Astrocyte of the cerebellum (primary cell): ENCODE measurements at regions not wholly inside any gene's neighbourhood (a gene's known extent, or its start where the extent isn't known, plus 50 kb on each side); places are given as distances from the start of the nearest gene placed in this dataset.

Experiments
- DNase-seq: peaks from one replicate; pipeline ENCODE4 v3.0.0-alpha.2; 2011; ENCODE audit warnings: low read depth
- H3K4me3 ChIP-seq: 2 replicates; pipeline ENCODE4 v1.5.1; 2011; ENCODE audit warnings: mild to moderate bottlenecking, low read depth, low read length, moderate library complexity
- CTCF ChIP-seq: IDR thresholded peaks from 2 replicates; pipeline ENCODE4 v1.5.1; 2012; ENCODE audit warnings: low read length, low read depth, moderate library complexity, mild to moderate bottlenecking; ENCODE audit errors: missing control alignments
- in situ Hi-C: cut with HindIII; loops from 2 replicates; pipeline ENCODE4 v1.10.0; 2017; ENCODE audit warnings: low sequenced_read_pairs

DNA sequence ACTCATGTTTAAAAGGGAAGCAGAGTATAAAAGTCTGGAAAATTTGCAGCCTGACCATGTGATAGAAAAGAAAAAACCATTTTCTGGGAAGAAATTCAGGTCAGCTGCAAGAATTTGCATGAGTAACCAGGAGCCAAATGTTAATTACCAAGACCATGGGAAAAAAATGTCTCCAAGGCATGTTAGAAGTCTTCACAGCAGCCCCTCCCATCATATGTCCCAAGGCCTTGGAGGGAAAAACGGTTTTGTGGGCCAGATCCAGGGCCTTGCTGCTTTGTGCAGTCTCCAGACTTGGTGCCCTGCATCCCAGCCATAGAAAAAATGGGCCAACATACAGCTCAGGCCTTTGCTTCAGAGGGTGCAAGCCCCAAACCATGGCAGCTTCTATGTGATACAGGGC is 1019.6 kb upstream of the SORCS1 start:
- no peak for TF ChIP-seq CTCF
- DNase-seq = no peak
- in situ Hi-C loops = no loop called here
- no peak overlapping the region for H3K4me3 ChIP-seq

- in situ Hi-C loops = no loop called here
- TF ChIP-seq CTCF = no peak
- no peak for DNase-seq
- no peak overlapping the region for H3K4me3 ChIP-seq
Measured at GRCh38 chr10:108180878-108181277, 1016.4 kb upstream of the SORCS1 start.

DNA sequence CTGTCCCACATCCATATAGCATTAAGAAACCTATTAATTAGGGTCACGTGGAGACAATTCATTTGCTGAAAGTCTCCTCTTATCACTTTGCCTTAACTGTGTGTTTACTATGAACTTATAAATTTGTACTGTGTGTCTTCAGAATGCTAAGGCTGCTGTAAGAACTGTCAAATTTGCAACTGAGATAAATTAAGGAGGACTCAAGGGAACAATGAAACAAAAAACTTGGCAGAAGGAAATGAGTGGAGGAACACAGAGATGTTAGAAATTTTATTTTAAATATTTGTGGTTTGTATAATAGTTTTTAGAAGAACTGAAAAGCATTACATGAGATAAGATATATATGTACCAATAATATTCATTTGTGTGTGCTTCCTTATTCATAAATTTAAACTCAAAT is 1005.3 kb upstream of the SORCS1 start:
- in situ Hi-C loops = no loop called here
- TF ChIP-seq CTCF = no peak
- DNase-seq = no peak
- no peak overlapping the region for H3K4me3 ChIP-seq

DNA sequence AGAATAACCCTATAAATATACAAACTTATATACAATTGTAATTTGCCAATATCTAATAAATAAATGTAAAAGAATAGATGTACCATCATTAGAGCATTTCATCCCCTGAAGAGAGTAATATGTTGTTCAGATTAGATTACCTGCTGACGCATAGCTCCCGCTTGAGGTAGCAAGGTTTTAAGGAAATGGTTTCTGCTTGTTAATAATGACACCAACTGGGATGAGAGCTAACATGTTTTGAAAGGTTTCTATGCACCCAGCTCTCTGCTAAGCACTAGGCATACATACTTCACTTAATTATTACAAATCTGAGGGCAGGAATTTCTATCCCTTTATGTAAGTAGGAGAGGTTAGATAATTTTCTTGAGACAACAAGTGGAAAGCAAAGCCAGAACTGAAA is 1003.3 kb upstream of the SORCS1 start:
- TF ChIP-seq CTCF = no peak
- in situ Hi-C loops = no loop called here
- no peak for DNase-seq

GRCh38 chr10:108166401-108166800 is 1001.9 kb upstream of the SORCS1 start:
- H3K4me3 ChIP-seq = no peak overlapping the region
- DNase-seq = no peak
- in situ Hi-C loops = no loop called here
- TF ChIP-seq CTCF = no peak

More for the DNA sequence above, 1003.3 kb upstream of the SORCS1 start:
- H3K4me3 ChIP-seq = no peak overlapping the region

- in situ Hi-C loops = loop anchor here (5.0 kb wide), 1 partner anchor 65 kb away; no protein-coding TSS in a partner anchor
- H3K4me3 ChIP-seq = no peak overlapping the region
- DNase-seq = no peak
- no peak for TF ChIP-seq CTCF
Measured at GRCh38 chr10:108147346-108147745, 982.8 kb upstream of the SORCS1 start.

- no peak for TF ChIP-seq CTCF
- in situ Hi-C loops = no loop called here
- H3K4me3 ChIP-seq = no peak overlapping the region
- no peak for DNase-seq
Measured at GRCh38 chr10:108141064-108141463, 976.6 kb upstream of the SORCS1 start.
